ENCODE measurements at regions not wholly inside any gene's neighbourhood (a gene's known extent, or its start where the extent isn't known, plus 50 kb on each side); places are given as distances from the start of the nearest gene placed in this dataset.

DNA sequence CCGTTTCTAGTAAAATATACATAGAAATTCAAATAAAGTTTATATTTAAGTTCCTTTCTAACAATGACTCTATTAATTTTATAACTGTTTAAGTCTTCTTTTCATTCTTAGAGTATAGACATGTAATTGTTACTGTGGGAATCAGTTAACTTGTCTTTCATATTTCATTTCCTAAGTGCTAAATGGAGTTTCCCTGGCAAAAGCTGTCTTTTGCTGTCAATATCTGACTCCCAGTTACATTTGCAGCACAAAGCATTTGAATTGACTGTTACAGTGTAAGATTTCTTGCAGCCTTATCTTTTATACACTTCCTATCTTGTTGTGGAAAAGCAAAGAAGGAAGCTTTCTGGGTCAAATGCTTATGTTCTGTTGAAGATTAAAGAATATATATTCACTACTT lies 1026.3 kb downstream of the CDH9 start:
- no peak overlapping the region for H3K27ac ChIP-seq (ENCODE audit: insufficient read depth, low read length)
- no peaks in the 10 kb centered on the region for H3K4me1 ChIP-seq (ENCODE audit: control insufficient read depth, extremely low read depth, insufficient read depth, low read length)
- no peak for DNase-seq (ENCODE audit: low read depth in 2 of 2)
- H3K4me3 ChIP-seq (replicated peaks in 1 of 4; ENCODE audit: control extremely low read depth in 1 of 4, insufficient read depth in 1 of 4, low read depth in 3 of 4, low read length in 4 of 4): no peak overlapping the region
- H3K79me2 ChIP-seq (ENCODE audit: control insufficient read depth, insufficient read depth, low read length): no peaks in the 10 kb centered on the region
- no peak overlapping the region for H3K4me2 ChIP-seq (ENCODE audit: extremely low read depth, insufficient read depth, low read length)
- H3K36me3 ChIP-seq (ENCODE audit: control insufficient read depth, insufficient read depth, low read length): no peaks in the 10 kb centered on the region
- H3K9me3 ChIP-seq (ENCODE audit: control insufficient read depth, insufficient read depth, low read depth, low read length): no peaks in the 10 kb centered on the region
- H3K9ac ChIP-seq (ENCODE audit: insufficient read depth, low read length): no peak overlapping the region
- no peaks in the 10 kb centered on the region for H4K20me1 ChIP-seq (ENCODE audit: control insufficient read depth, extremely low read depth, insufficient read depth, low read length)
- H3K27me3 ChIP-seq (ENCODE audit: control insufficient read depth, insufficient read depth, low read length): no peaks in the 10 kb centered on the region
- TF ChIP-seq, protein P1, sequence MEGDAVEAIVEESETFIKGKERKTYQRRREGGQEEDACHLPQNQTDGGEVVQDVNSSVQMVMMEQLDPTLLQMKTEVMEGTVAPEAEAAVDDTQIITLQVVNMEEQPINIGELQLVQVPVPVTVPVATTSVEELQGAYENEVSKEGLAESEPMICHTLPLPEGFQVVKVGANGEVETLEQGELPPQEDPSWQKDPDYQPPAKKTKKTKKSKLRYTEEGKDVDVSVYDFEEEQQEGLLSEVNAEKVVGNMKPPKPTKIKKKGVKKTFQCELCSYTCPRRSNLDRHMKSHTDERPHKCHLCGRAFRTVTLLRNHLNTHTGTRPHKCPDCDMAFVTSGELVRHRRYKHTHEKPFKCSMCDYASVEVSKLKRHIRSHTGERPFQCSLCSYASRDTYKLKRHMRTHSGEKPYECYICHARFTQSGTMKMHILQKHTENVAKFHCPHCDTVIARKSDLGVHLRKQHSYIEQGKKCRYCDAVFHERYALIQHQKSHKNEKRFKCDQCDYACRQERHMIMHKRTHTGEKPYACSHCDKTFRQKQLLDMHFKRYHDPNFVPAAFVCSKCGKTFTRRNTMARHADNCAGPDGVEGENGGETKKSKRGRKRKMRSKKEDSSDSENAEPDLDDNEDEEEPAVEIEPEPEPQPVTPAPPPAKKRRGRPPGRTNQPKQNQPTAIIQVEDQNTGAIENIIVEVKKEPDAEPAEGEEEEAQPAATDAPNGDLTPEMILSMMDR (conservative IDR thresholded peaks at IDR 0.05 in 1 of 2, IDR thresholded peaks at IDR 0.05 in 1 of 2; ENCODE audit: low read depth in 1 of 2, low read length in 2 of 2): no peak
- TF ChIP-seq EZH2 (IDR thresholded peaks at IDR 0.05; ENCODE audit: low read length, missing control alignments): no peak
- no peak overlapping the region for H2AFZ ChIP-seq (ENCODE audit: low read length)

- Histone ChIP-seq H2AFZ (ENCODE audit: low read length) (no peak overlapping the region), H3K79me2 (ENCODE audit: control insufficient read depth, insufficient read depth, low read length) (no peaks in the 10 kb centered on the region), H4K20me1 (ENCODE audit: control insufficient read depth, extremely low read depth, insufficient read depth, low read length) (no peaks in the 10 kb centered on the region), H3K36me3 (ENCODE audit: control insufficient read depth, insufficient read depth, low read length) (no peaks in the 10 kb centered on the region), H3K9me3 (ENCODE audit: control insufficient read depth, insufficient read depth, low read depth, low read length) (no peaks in the 10 kb centered on the region), H3K27me3 (ENCODE audit: control insufficient read depth, insufficient read depth, low read length) (no peaks in the 10 kb centered on the region), H3K4me2 (ENCODE audit: extremely low read depth, insufficient read depth, low read length) (no peak overlapping the region), H3K4me1 (ENCODE audit: control insufficient read depth, extremely low read depth, insufficient read depth, low read length) (no peaks in the 10 kb centered on the region), H3K9ac (ENCODE audit: insufficient read depth, low read length) (no peak overlapping the region), H3K4me3 (replicated peaks in 1 of 4; ENCODE audit: control extremely low read depth in 1 of 4, insufficient read depth in 1 of 4, low read depth in 3 of 4, low read length in 4 of 4) (no peak overlapping the region), H3K27ac (ENCODE audit: insufficient read depth, low read length) (no peak overlapping the region)
- no peak for DNase-seq (ENCODE audit: low read depth in 2 of 2)
- no peak for TF ChIP-seq EZH2 (IDR thresholded peaks at IDR 0.05; ENCODE audit: low read length, missing control alignments)
- TF ChIP-seq, protein P1 (conservative IDR thresholded peaks at IDR 0.05 in 1 of 2, IDR thresholded peaks at IDR 0.05 in 1 of 2; ENCODE audit: low read depth in 1 of 2, low read length in 2 of 2): no peak
Observed at GRCh38 chr5:26009742-26010141, 1028.6 kb downstream of the CDH9 start.

- Histone ChIP-seq H2AFZ (ENCODE audit: low read length) (no peak overlapping the region), H3K9ac (ENCODE audit: insufficient read depth, low read length) (no peak overlapping the region), H3K27ac (ENCODE audit: insufficient read depth, low read length) (no peak overlapping the region), H3K36me3 (ENCODE audit: control insufficient read depth, insufficient read depth, low read length) (no peaks in the 10 kb centered on the region), H3K4me1 (ENCODE audit: control insufficient read depth, extremely low read depth, insufficient read depth, low read length) (no peaks in the 10 kb centered on the region), H4K20me1 (ENCODE audit: control insufficient read depth, extremely low read depth, insufficient read depth, low read length) (no peaks in the 10 kb centered on the region), H3K27me3 (ENCODE audit: control insufficient read depth, insufficient read depth, low read length) (no peaks in the 10 kb centered on the region), H3K79me2 (ENCODE audit: control insufficient read depth, insufficient read depth, low read length) (no peaks in the 10 kb centered on the region), H3K4me3 (replicated peaks in 1 of 4; ENCODE audit: control extremely low read depth in 1 of 4, insufficient read depth in 1 of 4, low read depth in 3 of 4, low read length in 4 of 4) (no peak overlapping the region), H3K9me3 (ENCODE audit: control insufficient read depth, insufficient read depth, low read depth, low read length) (no peaks in the 10 kb centered on the region), H3K4me2 (ENCODE audit: extremely low read depth, insufficient read depth, low read length) (no peak overlapping the region)
- DNase-seq (ENCODE audit: low read depth in 2 of 2): no peak
- TF ChIP-seq, protein P1 (conservative IDR thresholded peaks at IDR 0.05 in 1 of 2, IDR thresholded peaks at IDR 0.05 in 1 of 2; ENCODE audit: low read depth in 1 of 2, low read length in 2 of 2): no peak
- no peak for TF ChIP-seq EZH2 (IDR thresholded peaks at IDR 0.05; ENCODE audit: low read length, missing control alignments)
Observed at GRCh38 chr5:26003966-26004365, 1034.4 kb downstream of the CDH9 start.
